Tongue (tissue), 1 donor: ENCODE measurements at regions not wholly inside any gene's neighbourhood (a gene's known extent, or its start where the extent isn't known, plus 50 kb on each side); places are given as distances from the start of the nearest gene placed in this dataset.

ENCODE experiments used
- DNase-seq: peaks from one replicate; pipeline ENCODE4 v3.0.0-alpha.2; 2015

DNA sequence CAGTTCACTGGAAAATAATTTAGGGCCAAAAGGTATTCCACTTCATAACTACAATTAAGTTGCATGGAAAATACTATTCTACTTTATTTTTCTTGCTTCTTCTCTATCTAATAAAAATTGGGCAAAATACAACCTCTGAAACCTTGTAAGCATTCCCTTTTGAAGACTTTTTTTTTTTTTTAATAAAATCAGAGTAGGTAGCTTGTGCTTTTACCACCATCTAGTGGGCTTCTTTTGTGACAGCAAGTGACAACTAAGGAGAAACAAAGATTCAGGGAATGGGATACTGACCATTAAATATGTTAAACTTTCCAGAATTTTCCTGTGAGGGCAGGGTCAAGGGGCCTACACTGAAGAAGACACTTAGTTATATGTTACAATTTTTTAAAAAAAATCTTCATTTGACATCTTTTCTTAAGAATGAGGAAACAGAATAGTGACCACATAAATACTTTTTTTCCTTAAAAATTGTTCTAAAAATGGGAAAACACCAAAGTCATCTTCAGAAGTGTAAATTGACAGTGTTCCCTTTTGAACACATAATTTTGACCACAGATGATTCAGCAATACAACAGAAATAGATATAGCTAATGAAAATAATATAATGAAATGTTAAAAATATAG is 1183.2 kb upstream of the ACVR2A start:
- DNase-seq: peak; percentile 58

DNA sequence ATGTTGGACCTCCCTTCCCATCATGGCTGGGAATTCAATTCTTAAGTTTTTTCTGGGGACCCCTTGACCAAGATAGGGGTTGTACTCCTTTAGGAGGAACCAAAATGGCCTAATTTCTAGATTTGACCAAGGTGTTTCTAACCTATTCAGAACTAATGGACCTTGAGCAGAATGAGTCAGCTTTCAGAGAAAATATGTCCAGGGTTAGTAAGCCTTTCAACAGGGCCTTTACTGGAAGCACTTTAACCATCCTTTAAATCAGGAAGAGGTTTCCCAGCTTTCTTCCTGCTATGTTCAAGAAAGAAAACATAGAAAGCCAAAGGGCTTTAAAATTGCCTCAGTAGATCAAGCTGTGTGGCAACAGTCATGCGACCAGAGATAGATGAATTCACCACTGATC is 1184.9 kb upstream of the ACVR2A start:
- no peak for DNase-seq

DNA sequence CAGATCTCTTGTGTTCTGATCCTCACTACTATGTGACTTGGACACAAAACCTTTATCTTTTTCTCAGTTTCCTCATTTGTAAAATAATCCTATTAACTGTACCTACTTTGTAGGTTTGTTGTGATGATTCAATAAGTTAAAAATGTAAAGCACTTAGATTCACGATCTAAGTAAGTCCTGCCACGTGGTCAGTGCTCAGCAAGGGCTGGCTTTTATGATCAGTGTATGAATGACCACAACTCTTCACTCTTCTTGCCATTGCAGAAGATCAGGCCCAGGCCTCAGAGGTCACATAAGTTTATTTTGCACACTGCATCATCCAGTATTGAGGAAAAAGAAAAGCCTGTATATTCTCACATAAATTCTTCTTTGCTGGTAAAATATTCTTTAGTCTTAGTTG is 1192.5 kb upstream of the ACVR2A start:
- no peak for DNase-seq

DNA sequence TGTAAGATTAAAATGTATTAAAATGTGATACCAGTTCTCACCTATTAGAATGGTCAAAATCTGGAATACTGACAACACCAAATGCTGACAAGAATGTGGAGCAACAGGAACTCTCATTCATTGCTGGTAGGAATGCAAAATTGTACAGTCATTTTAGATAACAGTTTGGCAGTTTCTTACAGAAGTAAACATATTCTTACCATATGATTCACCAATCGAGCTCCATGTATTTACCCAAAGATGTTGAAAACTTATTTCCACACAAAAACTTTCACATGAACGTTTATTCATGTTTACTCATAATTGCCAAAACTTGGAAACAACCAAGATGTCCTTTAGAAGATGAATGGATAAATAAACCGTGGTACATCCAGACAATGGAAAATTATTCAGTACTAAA is 1193.5 kb upstream of the ACVR2A start:
- DNase-seq: no peak

DNA sequence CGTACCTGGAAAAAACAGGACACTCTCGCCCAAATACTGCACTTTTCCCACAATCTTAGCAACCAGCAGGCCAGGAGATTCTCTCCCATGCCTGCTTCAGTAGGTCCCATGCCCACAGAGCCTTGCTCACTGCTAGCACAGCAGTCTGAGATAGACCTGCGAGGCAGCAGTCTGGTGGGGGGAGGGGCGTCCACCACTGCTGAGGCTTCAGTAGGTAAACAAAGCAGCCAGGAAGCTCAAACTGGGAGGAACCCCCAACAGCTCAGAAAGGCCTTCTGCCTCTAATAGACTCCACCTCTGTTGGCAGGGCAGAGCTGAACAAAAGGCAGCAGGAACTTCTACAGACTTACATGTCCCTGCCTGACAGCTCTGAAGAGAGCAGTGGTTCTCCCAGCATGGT is 1202.8 kb upstream of the ACVR2A start:
- no peak for DNase-seq

DNA sequence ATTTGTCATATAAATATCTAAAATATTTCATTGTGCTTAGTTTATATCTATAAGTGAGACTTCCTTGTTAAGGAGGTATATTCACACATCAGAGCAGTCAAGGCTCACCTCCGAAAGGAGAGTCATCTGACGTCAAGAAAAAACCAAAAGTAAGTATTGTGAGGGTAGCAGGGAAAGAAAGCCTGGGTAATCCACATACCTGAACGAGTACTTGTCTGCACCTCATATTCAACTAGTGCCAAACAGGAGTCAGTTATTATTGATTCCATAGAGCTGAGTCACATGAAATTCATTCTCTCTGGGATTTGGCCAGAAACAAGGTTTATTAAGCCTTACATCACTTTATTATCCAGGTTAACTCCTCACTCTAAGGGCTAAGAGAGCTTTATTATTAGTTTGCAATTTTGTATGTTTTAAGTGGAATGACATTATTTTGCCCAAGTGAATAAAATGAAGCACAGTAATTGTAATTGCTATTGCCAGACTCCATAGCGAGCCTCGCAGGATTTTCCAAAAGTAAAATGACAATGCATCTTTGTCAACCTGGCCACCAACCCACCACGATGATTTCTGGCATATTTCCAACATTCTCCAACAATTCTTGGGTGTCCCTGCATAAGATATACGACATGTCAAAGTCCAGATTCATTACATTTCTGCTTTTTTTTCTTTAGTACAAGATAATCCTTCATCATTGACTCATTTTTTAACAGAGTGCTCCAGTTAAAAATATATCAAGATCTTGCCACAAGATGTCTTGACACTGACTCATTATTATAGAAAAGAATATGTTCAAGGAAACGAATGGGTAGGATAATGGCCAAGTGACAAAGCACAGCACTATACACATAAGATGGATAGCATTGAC is 1210.4 kb upstream of the ACVR2A start:
- no peak for DNase-seq

DNA sequence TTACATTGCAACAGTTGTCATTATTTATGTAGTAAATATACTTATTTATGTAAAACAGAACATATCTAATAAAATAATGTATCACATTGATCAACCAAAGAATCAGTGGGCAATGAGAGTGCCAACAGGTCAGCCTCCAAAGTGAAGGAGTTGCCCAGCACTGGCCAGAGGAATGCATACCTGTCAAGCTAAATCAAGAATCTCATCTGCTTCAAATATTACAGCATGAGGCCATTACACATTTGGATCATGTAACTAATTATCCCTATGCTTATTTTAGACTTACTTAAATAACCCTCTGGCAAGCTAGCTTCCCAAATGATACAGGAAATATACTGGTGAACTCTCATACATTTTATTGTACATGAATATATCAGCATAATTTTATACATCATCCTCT is 1211.7 kb upstream of the ACVR2A start:
- DNase-seq: peak; percentile 4

DNA sequence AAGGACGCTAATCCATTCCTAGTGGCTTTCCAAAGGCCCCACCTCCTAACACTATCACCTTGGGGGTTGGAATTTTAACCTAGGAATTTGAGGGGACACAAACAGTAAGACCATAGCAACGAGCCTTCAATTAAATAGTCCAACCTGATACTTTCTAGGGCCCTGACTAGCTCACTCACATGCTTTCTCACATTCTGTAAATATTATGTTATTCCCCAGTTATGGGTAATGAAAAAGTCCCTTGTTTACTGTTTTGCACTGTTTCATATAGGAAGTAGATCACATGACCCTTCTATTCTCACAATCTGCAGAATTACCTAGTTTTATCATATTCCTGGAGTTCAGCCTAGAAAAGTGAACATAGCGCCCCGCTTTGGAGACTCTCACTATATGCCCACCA is 1212.1 kb upstream of the ACVR2A start:
- no peak for DNase-seq

DNA sequence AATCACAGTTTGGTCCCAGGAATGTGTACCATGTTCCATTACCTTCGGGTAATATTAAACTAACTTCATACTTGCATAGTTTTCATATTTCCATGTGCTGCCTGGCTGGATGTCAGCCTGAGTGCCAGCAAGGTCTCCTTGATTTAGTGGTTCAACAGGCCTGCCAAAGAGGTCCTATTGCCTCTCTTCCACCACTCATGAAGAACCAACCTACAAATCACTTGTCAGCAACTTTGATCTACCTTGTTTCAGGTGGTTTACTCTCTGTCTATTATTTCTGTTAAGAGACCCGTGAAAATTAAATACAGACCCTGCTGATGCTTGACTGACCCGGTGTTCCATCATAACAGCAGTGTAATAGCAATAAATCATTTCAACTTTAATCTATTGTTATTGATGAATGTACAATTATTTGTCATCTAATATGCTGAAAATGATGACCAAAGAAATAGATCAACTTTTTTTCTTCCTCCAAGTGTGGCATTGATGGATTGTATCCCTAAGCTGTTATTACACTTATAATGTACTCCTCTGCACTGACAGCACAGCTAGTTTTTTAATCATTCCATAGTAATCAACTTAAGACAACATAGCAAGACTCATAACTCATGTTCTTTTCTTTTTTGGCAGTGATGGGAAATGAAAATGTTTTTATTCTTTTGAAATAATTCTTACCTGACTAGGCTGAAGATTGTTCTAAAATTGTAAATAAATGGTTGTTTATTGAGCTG is 1220.2 kb upstream of the ACVR2A start:
- no peak for DNase-seq

DNA sequence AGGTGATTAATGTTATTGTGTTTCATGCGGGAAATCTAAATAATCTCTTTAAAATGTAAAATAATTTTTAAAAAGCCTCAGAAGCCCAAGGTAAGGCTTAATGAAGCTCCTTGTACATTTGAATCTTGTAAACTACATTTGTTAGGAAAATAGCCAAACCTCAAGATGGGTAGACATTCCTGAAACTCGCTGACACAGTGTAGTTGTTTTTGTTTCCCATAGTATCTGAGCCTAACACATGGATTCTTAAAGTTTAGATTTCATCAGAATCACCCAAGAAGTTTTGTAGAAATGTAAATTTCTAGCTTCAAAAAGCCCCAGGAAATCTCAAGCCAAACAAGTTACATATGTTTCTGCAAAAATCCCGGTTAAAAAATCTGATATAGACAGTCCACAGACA is 1221.1 kb upstream of the ACVR2A start:
- DNase-seq: no peak

DNA sequence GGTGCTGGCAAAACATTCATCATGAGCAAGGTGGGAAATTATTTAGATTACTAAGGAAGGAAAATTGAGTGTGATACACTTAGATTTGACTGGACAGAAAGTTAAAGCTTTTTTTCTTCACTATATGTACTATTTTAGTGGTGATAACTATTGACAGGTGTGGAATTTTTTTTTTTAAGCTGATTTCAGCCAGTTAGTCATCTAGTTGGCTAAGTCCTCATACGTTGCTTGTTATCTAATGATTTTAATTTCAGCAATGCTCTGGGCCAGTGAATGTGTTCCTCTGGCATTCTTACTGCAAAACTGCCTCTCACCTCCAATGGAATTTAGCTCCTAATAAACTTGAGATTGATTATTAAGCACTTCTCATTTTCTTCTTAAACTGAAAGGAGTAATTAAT is 1223.2 kb upstream of the ACVR2A start:
- DNase-seq: no peak

DNA sequence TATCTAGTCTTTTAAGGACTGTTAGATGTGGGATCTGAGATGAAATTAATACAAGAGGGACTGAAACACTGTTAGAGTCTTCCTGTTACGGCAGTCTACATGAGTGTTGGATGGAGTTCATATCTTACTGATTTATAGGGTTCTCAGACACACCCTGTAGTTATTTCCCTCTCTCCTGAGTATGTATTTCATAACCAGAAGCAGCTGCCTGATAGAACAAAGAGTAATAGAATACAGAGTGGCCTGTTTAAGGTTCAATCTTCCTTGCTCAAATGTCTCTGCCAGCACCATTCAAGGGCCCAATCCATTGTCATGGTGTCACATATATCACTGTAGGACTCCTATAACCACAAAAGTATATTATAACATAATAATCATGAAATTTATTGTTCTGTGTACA is 1229.1 kb upstream of the ACVR2A start:
- DNase-seq: no peak

DNA sequence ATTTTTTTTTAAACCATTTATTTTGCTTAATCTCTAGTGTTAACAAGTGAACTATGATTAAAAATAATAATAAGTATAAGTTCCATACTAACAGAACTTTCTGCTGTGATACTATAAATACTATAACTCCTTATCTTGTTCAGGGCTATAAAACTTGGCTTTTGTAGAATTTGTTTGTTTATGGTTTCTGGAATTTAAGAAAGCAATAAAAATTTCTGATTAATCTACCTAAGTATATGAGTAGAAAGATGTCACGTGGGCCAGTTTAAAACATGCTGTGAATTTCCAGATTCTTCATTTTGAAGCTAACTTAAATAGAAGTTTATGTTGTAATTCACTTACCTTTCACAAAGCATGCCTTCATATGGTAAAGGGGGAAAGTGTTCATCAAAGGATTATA is 1236.3 kb upstream of the ACVR2A start:
- no peak for DNase-seq

DNA sequence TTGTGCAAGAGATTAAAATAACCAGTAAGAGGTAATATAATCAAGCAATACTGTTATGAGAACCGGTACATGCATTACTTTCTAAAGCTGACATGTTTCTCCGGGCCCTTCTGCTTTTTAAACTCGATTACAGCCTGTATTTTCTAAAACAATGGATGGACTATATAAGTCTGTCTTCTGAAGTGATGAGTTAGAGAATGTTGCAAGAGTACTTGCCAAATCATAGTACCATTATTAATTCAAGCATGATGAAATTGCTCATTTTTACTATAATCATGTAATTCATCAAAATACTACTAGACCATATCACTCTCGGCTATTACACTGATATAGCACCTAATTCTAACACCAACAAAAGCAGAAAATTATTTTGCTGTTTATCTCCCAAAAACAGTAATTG is 1240.3 kb upstream of the ACVR2A start:
- DNase-seq: no peak

DNA sequence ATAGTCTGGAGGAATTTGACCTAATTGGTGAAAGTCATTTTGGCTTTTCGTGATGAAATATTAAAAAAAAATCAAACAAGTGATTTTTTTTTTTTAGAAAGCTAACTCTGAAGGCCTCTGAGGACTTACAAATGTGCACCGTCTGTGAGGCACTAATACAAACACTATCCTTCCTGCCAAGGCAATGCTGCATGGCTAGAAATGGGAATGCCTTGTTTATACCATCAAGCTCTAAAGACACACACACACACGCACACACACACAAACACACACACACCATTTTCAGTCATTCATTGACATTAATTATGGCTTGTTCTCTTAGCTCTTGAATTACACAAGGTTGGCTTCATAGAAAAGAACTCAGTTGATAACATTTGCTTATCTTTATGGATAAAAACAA is 1242.0 kb upstream of the ACVR2A start:
- DNase-seq: no peak

DNA sequence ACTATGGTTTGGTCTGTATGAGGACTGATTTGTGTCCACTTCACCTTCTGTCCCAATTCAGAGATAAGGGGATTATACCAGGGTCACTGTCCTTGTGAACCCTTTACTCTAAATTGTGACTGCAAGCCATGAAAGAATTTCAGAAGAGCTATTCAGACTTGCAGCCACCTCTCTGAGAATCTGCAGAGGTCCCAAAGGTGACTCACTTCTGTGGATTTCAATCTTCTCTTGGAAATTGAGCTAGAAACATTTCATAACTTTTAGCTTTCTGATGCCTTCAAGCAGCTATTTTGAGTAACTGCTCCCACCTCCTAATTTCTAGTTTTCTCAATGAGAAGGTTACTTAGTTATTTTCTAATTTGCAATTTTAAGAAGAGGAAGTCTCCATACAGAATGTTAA is 1242.4 kb upstream of the ACVR2A start:
- no peak for DNase-seq

DNA sequence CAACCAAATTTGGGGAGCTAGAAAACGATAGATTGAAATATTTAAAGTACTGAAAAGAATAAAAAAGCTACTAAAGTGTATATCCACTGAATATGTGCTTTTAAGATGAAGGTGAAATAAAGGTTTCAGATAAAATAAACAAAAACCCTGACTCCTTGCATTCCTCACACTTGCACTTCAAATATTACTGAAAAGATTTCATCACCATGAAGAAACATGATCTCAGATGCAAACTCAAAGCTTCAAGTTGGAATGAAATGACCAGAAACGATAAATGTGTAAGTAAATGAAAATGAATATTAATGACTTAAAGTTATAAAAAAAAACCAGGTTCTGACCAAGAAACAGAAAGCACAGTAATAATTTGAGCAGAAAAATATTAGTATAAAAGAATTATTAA is 1246.0 kb upstream of the ACVR2A start:
- no peak for DNase-seq

DNA sequence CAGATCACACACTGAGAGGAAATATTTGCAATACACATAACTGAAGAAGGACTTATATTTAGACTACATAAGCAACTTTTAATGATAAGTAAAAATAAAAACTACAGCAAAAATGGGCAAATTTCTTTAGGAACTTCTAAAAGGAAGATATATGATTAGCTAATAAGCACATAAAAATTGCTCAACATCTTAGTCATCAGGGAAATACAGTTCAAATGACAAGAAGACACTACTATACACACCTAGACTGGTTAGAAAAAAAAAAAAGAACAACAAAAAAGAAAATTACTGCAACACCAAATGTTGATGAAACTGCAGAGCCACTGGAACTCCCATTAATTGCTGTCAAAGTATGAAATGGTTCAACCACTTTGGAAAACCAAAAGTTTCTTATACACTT is 1247.5 kb upstream of the ACVR2A start:
- DNase-seq: no peak

DNA sequence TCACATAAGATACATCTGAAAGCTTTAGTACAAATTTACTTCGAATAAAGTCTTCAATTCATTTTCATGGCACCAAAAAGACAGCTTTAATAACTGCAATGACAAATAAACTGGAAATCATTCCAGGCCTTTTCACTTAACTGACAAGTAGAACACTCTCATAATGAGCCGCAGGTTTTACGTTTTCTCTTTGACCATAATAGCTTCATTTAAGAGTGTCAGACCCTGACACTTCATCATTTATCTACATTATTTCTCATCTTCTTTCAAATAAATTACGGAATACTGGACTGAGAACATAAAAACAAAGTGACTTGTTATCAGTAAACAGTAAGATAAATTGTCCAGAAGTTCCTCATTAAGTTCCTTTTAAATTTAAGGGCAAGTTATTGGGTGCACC is 1252.9 kb upstream of the ACVR2A start:
- DNase-seq: no peak

DNA sequence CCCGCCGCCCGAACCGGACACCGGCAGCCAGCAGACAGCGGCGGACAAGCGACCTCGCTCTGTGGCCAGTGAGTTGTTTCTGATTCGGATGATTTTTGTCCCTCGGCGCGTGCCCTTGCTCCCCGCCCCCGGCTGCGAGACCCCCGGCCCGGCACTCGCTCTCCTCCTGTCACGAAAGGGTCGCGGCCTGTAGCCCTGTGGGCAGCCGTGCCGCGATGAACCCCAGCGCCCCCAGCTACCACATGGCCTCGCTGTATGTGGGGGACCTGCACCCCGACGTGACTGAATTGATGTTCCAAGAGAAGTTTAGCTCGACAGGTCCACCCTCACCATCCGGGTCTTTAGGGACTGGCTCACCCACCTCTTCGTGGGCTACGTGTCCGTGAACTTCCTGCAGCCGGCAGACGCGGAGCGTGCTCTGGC is 1257.5 kb upstream of the ACVR2A start:
- DNase-seq: no peak

DNA sequence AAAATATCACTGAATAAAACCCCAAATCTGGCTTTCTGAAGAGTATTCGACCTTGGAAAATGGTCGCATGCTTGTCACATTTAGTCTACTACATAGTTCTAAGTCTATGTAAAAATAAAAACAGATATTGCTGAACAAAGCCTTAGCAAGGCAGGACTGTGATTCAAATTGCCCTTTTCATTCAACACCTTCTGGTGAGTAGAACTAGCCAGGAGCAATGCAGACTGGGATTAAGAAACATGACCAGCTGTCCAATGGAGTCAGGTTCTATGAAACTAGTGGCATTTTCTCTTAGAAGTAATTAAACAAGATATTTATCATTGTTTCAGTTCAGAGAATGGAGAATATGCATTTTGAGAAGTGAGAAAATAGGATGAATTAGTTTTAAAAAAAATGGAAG is 1260.5 kb upstream of the ACVR2A start:
- DNase-seq: no peak

DNA sequence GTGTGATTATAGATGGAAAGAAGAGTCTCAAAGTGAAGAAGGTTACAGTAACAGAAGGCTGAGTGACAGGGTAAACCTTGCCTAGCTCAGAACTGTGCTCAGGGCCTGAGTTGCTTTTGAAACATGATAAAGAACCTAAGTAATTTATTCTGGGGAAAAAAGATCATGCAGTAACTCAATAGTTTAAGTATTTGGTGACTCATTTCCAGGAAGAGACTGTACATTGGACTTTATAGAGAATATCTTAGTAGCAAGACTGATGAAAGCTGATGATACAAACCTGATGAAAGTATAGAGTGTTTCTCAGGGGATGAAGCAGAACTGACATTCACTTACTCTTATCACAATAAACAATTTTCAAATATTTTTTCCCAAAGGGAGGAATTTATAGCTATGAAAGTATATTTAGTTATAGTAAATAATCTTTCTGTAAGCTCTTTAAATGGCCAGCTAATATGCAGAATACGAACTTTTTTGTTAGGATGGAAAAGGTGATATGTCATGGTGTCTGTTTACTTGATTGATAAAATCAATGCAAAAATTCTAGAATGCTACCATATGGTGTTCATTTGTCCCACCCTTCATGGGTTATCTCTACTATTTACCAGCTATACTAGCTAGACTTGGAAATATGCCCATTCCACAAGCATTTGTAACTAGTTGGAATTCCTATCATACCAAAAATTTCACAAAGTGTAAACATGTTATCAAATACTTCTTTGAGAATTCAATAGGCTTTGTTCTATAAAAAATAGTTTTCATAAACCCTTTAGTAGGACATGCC is 1265.5 kb upstream of the ACVR2A start:
- no peak for DNase-seq
